Stomach (tissue), 8 donors: ENCODE measurements at regions not wholly inside any gene's neighbourhood (a gene's known extent, or its start where the extent isn't known, plus 50 kb on each side); places are given as distances from the start of the nearest gene placed in this dataset.

Source experiments
- DNase-seq, 2 donors: peaks; one replicate each; pipeline versions ENCODE4 v3.0.0 to v3.0.0-alpha.2; 2013 to 2019
- H3K27ac ChIP-seq, 5 donors: fragments of 200-600 bp in 4 of 5; sonication (generic) in 4 of 5; one replicate each; pipeline ENCODE4 v1.5.1; 2013 to 2019; ENCODE audit warnings: mild to moderate bottlenecking in 1 of 5, moderate library complexity in 1 of 5
- H3K27me3 ChIP-seq, 3 donors: fragments of 200-600 bp; sonication (generic); one replicate each; pipeline ENCODE4 v1.5.1; 2017 to 2019; ENCODE audit warnings: mixed run types in 1 of 3
- H3K36me3 ChIP-seq, 4 donors: fragments of 200-600 bp; sonication (generic); 1 replicate in 3 of 4; 2 replicates in 1 of 4; pipeline ENCODE4 v1.5.1; 2016 to 2019
- H3K4me1 ChIP-seq, 4 donors: fragments of 200-600 bp; sonication (generic); one replicate each; pipeline ENCODE4 v1.5.1; 2016 to 2019
- H3K4me3 ChIP-seq, 4 donors: fragments of 200-600 bp; sonication (generic) in 3 of 4; one replicate each; pipeline ENCODE4 v1.5.1; 2016 to 2019; ENCODE audit warnings: mild to moderate bottlenecking in 1 of 4
- H3K9me3 ChIP-seq, 4 donors: fragments of 200-600 bp; sonication (generic); one replicate each; pipeline ENCODE4 v1.5.1; 2016 to 2019
- EP300 ChIP-seq: sonication (generic); formaldehyde crosslinking; IDR thresholded peaks from one replicate; pipeline ENCODE4 v1.6.1; 2017; ENCODE audit warnings: antibody characterized with exemption
- POLR2A ChIP-seq, 4 donors: fragments of 450-650 bp; IDR thresholded peaks; one replicate each; pipeline ENCODE4 v1.6.1; 2016; ENCODE audit warnings: antibody characterized with exemption in 4 of 4, control low read depth in 2 of 4, mild to moderate bottlenecking in 1 of 4, moderate library complexity in 1 of 4
- POLR2AphosphoS5 ChIP-seq, 3 donors: sonication (generic); formaldehyde crosslinking; IDR thresholded peaks; one replicate each; pipeline ENCODE4 v1.6.1; 2016; ENCODE audit warnings: antibody characterized with exemption in 3 of 3
- WGBS, 5 donors: extraction: QIAGEN DNeasy Blood & Tissue Kit in 3 of 5; methylation state at CpG; one replicate each; pipeline versions ENCODE4 v1.1.5 to v1.1.7; 2013 to 2018; 5-methylcytosine and 5-hydroxymethylcytosine counted together
- intact Hi-C: fragments of 100-400 bp; cut with DNase I; formaldehyde crosslinking; loops from one replicate; pipeline ENCODE4 v1.15.1; 2023; ENCODE audit warnings: low total_unique reads
- TF ChIP-seq, protein P1 (sequence below), 7 experiments: fragments of 450-650 bp in 4 of 7; fragments of 200-600 bp in 3 of 7; sonication (generic) in 3 of 7; IDR thresholded peaks; one replicate each; pipeline ENCODE4 v1.5.1; 2016 to 2019; ENCODE audit warnings: antibody characterized with exemption in 7 of 7, control low read depth in 2 of 7, mild to moderate bottlenecking in 1 of 7
- donor health status: healthy with polysubstance abuse.
- donor health status: Bipolar disorder and iron deficiency.
- donor health status: healthy.

DNA sequence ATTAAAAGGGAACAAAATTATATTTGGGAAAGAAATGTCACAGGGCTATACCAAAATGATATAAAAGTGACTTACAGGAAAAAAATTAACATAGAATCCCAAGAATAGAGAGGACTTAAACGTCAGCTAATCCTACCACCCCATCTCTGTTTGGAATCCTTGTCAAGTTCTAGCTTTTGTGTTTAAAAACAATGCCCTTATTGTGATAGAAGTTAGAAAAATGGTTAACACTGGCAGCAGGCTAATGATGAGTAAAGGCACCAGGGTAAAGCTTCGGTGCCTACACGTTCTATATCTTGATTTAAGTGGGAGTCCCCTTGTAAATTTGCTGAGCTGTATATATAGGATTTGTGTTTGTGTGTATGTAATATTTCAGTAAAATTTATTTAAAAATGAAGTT, 453.3 kb upstream of the TENM4 start:
- 59 to 71% (median 63%) methylated on average over 3 of the region's 3 CpGs for WGBS, 5 donors
- no peaks in the 10 kb centered on the region for H3K36me3 ChIP-seq
- no peaks in the 10 kb centered on the region for H3K27me3 ChIP-seq
- TF ChIP-seq POLR2AphosphoS5 (IDR thresholded peaks at IDR 0.05) (no peak), EP300 (no peak), POLR2A (IDR thresholded peaks at IDR 0.05) (no peak)
- TF ChIP-seq, protein P1, sequence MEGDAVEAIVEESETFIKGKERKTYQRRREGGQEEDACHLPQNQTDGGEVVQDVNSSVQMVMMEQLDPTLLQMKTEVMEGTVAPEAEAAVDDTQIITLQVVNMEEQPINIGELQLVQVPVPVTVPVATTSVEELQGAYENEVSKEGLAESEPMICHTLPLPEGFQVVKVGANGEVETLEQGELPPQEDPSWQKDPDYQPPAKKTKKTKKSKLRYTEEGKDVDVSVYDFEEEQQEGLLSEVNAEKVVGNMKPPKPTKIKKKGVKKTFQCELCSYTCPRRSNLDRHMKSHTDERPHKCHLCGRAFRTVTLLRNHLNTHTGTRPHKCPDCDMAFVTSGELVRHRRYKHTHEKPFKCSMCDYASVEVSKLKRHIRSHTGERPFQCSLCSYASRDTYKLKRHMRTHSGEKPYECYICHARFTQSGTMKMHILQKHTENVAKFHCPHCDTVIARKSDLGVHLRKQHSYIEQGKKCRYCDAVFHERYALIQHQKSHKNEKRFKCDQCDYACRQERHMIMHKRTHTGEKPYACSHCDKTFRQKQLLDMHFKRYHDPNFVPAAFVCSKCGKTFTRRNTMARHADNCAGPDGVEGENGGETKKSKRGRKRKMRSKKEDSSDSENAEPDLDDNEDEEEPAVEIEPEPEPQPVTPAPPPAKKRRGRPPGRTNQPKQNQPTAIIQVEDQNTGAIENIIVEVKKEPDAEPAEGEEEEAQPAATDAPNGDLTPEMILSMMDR (IDR thresholded peaks at IDR 0.05): no peak
- no peaks in the 10 kb centered on the region for H3K9me3 ChIP-seq
- H3K4me3 ChIP-seq: no peak overlapping the region
- intact Hi-C loops: no loop called here
- H3K27ac ChIP-seq: no peak overlapping the region
- no peak for DNase-seq
- H3K4me1 ChIP-seq: no peaks in the 10 kb centered on the region

DNA sequence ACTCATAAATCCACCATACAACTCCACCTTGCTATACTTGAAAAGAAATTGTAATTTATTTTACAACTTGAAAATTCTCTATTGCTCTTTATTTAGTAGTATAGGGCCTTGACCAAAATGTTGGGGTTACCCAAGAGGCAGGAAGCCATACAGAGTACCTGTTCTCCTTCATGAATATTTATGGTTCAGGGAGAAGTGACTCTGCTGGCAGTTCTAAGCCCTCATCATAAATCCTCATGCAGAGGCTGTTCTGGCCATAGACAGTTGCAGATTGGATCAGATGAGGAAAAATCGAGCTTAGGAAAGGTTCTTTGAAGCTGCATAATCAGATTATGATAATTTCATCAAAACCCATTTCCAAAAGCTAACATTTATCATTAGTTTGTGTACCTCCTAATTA, 449.4 kb upstream of the TENM4 start:
- H3K27ac ChIP-seq: no peak overlapping the region
- H3K27me3 ChIP-seq: no peaks in the 10 kb centered on the region
- H3K9me3 ChIP-seq: no peaks in the 10 kb centered on the region
- TF ChIP-seq, protein P1 (IDR thresholded peaks at IDR 0.05): no peak
- no peak for TF ChIP-seq POLR2A (IDR thresholded peaks at IDR 0.05)
- TF ChIP-seq EP300: no peak
- intact Hi-C loops: no loop called here
- 41 to 62% (median 45%) methylated on average over 1 of the region's 1 CpG for WGBS, 5 donors
- no peaks in the 10 kb centered on the region for H3K36me3 ChIP-seq
- no peak overlapping the region for H3K4me3 ChIP-seq
- DNase-seq: no peak
- H3K4me1 ChIP-seq: no peaks in the 10 kb centered on the region

DNA sequence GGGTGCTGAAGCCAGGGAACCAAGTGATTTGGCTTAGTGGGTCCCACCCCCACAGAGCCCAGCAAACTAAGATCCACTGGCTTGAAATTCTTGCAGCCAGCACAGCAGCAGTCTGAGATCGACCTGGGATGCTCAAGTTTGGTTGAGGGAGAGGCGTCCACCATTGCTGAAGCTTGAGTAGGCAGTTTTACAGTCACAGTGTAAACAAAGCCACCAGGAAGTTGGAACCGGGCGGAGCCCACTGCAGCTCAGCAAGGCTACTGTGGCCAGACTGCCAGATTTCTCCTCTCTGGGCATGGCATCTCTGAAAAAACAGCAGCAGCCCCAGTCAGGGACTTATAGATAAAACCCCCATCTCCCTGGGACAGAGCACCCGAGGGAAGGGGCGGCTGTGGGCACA, 424.1 kb upstream of the TENM4 start:
- 39 to 62% (median 51%) methylated on average over 3 to 6 of the region's 6 CpGs for WGBS, 5 donors

DNA sequence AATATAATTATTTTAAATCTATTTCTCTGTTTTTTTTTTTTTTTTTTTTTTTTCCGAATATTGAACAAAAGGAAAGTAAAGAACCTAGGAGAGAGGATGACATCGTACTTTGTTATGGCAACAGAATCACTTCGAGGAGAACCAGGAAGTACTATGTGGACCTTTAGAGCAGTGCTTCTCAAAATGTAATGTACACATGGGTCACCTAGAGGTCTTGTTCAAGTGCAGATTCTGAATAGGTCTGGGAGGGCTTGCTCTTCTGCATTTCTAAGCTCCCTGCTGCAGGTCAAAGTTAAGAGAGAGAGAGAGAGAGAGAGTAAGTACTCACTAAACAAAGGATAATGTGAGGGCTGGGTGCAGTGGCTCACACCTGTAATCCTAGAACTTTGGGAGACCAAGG, 419.5 kb upstream of the TENM4 start:
- WGBS, 5 donors: 33 to 56% (median 49%) methylated on average over 3 of the region's 3 CpGs
- intact Hi-C loops: no loop called here
- Histone ChIP-seq H3K4me1 (peaks cover 0 to 4% (median 0%) of the 10 kb centered on the region in 4 donors), H3K36me3 (no peaks in the 10 kb centered on the region), H3K9me3 (peaks cover 0 to 4% (median 0%) of the 10 kb centered on the region in 4 donors), H3K27ac (no peak overlapping the region), H3K27me3 (no peaks in the 10 kb centered on the region), H3K4me3 (no peak overlapping the region)
- TF ChIP-seq POLR2A (IDR thresholded peaks at IDR 0.05) (no peak), POLR2AphosphoS5 (IDR thresholded peaks at IDR 0.05) (no peak), EP300 (no peak)
- TF ChIP-seq, protein P1 (IDR thresholded peaks at IDR 0.05): no peak
- DNase-seq: peak in 1 of 2 donors; percentile 36

More for the DNA sequence above, 424.1 kb upstream of the TENM4 start:
- Histone ChIP-seq H3K27me3 (no peaks in the 10 kb centered on the region), H3K36me3 (no peaks in the 10 kb centered on the region), H3K9me3 (peaks cover 0 to 8% (median 7%) of the 10 kb centered on the region in 4 donors), H3K4me3 (no peak overlapping the region), H3K4me1 (peaks cover 0 to 4% (median 0%) of the 10 kb centered on the region in 4 donors), H3K27ac (no peak overlapping the region)
- DNase-seq: peak; percentile 60 to 68
- intact Hi-C loops: no loop called here
- TF ChIP-seq, protein P1 (IDR thresholded peaks at IDR 0.05): no peak
- no peak for TF ChIP-seq POLR2AphosphoS5 (IDR thresholded peaks at IDR 0.05)
- TF ChIP-seq EP300: no peak
- TF ChIP-seq POLR2A (IDR thresholded peaks at IDR 0.05): no peak
